ENCODE measurements at regions not wholly inside any gene's neighbourhood (a gene's known extent, or its start where the extent isn't known, plus 50 kb on each side); places are given as distances from the start of the nearest gene placed in this dataset.
"Not testable (repeated sequence)": the region's sequence is repeated elsewhere in the genome, so short reads cannot be mapped to it uniquely, and the experiment has no call there.

DNA sequence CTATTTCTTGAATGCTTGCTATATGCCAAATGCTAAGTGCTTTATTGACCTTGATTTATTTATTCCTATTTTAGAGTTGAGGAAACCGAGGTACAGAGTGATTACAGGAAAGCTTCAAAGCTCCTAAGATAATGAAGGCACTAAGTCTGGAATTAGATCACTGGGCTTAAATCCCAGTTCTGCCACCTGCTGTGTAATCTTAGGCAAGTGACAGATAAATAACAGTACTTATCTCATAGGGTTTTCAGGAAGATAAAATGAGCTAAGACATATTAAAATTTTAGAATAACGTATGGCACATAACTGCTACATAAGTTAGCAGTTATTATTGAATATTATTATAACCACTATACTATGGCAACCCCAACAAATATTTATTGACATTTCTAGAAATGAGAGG, 843.8 kb downstream of the DTWD2 start:
- DNase-seq: no peak

DNA sequence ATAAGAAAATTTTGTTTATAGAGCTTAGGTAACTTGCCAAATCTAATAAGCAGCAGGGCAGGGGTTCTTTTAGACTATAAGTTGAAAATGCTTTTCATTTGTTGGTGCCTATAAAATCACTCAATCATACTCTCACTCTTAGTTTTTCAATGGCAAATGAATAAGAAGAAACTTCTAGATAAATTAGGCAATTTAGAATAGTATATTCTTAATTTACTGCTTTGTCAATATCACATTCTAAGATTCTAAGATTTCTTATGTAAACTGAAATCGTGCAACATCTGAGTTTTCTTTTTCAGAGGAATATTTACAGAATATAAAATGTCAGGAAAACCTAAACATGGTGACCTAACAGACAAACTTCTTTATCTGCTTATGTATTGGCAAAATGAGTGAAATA, 849.0 kb downstream of the DTWD2 start:
- DNase-seq: no peak

DNA sequence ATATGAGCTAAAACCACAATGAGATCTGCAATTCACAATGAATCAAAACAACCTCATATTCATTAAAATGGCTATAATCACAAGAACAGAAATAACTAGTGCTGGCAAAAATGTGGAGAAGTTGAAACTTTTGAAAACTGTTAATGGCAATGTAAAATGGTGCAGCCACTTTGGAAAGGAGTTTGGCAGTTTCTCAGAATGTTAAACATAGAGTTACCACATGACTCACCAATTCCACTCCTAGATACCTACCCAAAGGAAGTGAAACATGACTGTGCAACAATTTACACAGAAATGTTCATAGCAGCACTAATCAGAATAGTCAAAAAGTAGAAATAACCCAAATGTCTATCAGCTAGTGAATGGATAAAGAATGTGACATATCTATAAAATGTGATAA, 862.2 kb downstream of the DTWD2 start:
- DNase-seq: no peak

DNA sequence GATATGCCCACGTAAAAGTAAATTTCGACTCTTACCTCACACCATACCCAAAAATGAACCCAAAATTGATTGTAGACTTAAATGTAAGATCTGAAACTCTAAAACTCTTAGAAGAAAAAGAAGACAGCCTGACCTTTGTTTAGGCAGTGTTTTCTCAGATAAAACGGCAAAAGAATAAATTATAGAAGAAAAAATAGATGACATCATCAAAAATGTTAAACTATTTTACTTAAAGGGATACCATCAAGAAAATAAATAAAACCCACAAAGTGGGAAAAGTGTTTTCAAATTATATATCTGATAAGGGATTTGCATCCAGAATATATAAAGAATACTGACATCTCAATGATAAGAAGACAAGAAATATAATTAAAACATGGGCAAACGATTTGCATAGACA, 862.7 kb downstream of the DTWD2 start:
- no peak for DNase-seq

DNA sequence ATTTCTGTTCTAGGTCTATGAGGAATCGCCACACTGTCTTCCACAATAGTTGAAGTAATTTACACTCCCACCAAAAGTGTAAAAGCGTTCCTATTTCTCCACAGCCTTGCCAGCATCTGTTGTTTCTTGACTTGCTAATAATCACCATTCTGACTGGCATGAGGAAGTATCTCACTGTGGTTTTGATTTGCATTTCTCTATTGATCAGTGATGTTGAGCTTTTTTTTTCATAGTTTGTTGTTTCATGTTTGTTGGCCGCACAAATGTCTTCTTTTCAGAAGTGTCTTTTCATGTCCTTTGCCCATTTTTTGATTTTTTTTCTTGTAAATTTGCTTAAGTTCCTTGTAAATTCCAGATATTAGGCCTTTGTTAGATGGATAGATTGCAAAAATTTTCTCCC, 867.1 kb downstream of the DTWD2 start:
- no peak for DNase-seq

DNA sequence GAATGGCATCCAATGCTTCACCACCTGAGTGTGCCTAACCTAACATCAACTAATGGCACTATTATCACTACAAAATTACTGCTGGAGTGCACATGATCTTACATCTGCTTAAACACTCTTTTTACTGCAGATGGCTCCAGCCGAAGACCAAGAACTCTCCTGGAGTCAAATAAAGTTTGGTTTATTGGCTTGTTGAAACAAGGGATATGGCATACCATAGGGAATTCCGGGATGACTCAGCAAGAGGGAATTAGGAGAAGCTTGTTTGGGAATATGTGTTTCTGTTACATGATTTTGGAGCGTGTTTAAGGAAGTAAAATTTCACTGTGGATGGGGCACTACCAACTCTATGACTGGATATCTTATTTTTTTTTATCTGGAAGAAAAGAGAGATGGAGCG, 872.6 kb downstream of the DTWD2 start:
- no peak for DNase-seq

DNA sequence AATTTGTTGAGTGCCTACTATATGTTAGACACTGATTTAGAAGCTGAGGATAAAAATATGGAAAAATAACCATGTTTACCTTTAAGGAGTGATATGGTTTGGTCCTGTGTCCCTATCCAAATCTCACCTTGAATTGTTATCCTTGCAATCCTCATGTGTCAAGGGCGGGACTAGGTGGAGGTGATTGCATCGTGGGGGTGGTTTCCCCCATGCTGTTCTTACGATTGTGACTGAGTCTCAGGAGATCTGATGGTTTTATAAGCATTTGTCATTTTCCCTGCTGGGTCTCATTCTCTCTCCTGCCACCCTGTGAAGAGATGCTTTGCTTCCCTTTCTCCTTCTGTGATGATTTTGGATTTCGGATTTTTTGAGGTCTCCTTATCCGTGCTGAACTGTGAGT, 876.4 kb downstream of the DTWD2 start:
- no peak for DNase-seq

DNA sequence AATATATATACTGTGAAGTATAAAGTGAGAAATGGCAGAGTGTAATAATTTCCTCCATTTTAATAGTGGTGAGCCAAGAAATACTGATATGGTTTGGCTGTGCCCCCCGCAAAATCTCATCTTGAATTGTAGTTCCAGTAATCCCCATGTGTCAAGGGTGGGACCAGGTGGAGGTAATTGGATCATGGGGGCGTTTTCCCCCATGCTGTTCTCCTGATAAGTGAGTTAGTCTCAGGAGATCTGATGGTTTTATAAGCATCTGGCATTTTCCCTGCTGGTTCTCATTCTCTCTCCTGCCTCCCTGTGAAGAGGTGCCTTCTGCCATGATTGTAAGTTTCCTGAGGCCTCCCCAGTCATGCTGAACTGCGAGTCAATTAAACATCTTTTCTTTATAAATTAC, 881.1 kb downstream of the DTWD2 start:
- not testable (repeated sequence) for DNase-seq

DNA sequence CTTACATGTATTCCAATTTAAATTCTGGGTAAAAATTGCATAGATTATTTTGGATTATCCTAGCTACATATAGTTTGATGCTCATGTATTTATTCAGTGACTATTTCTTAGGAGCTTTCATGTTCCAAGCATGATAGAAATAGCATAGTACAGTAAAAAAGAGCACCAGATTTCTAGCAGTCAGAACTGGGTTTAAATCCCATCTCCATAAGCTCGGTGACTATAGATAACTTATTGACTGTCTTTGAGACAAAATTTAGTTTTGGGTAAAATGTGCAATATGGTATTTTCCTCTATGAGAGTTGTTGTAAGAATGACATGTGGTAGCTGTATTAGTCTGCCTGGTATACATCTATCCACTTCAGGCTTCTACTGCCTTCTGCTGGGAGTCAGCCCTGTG, 889.6 kb downstream of the DTWD2 start:
- no peak for DNase-seq

DNA sequence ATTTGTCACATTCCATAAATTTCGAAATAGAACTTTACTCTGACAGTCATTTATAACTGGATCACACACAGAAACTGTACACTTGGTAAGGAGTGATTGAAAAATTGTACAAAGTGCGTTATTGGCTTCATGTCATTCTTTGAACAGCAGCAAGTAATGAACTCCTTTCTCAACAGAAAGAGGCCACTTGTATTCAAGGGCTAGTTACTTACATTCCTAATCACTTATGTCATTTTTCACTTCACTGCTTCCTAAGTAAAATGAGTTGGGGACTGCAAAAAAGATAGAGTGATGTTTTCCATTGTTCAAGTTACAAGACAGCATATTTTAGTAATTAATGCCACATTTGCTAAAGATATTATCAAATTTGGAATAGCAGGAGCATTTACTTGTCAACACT, 893.2 kb downstream of the DTWD2 start:
- DNase-seq: no peak

DNA sequence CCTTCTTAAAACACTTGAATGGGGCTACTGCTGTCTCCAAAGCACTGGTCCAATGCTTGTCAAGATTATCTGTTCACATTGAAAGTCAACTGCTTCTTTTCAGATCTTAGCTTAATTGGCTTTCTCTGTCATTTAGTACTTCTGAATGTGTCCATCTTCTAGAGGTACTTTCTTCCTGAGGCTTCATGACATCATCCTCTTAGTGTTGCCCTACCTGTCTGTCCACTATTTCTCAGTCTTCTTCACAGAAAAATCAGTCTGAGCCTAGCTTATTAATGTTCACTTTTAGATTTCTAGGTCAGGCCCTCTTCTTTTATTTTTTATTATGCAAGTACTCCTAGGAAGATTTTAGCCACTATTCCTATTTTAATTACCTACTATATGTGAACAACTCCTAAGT, 899.9 kb downstream of the DTWD2 start:
- DNase-seq: no peak

DNA sequence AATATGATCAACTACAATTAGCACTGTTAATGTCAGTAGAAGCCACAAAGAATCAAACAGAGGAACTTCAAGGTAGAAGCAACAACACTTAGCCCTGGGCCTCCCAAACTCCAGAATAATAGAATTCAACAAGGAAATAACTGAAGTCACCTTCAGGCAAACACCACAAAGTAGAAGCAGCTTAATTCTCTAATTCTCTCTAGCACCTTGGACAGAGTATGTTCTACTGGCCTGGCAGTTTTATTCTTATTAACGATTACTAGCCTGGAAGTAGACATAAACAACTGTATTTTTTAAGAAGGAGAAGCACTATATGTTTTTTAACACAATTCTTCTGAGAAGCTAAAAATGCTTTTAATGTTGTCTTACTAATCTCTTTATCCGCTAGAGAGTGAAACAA, 911.9 kb downstream of the DTWD2 start:
- no peak for DNase-seq

DNA sequence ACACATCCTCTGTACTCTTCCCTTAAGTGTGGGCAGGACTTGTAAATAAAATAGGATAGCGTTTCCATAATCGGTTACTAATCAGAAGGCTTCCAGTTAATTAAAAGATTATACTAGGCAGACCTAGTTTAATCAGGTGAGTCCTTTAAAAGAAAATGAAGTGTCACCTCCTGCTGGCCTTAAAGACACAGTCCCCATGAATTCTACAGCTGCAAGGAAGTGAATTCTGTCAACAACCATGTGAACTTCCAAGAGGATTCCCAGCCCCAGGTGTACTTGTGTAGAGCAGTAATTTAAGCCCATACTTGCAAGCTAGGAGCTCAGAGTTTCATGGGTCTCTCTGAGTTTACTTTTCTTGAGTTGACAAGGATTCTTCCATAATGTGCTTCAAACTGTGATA, 918.3 kb downstream of the DTWD2 start:
- DNase-seq: no peak

DNA sequence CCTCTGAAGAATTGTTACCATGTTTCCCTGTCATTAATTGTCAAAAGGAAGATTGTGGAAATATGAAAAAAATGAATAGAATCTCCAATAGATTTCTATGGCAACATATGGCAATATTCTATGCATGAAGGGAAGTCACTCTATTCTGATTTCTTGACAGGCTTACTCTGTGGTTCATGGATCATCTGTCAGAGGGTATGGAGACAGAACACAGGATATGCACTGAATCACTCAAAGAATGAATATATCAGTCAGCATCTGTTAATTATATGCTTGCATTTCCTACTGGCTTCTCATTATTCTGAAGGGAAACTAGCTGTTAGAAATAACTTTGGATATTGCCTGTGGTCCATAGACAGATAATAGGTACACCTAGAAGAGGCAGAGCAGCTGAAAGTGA, 918.9 kb downstream of the DTWD2 start:
- DNase-seq: no peak

DNA sequence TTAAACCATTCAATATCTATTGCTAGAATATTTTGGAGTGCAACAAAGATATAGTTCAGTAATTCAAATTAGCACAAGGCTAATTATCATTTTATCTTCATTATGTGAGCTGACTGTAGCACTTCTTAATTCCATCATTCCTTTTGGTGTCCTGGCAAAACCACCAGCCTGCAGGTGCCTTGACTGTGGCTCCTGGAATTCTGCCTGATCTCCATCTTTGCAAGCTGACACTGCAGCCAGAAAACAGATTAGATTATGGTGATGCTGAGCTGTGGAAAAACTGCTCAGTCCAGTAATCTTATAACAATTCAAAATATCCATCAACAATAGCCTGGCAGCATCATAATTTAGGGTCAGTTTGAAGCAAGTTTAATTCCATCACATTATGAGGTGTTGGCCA, 919.5 kb downstream of the DTWD2 start:
- no peak for DNase-seq

DNA sequence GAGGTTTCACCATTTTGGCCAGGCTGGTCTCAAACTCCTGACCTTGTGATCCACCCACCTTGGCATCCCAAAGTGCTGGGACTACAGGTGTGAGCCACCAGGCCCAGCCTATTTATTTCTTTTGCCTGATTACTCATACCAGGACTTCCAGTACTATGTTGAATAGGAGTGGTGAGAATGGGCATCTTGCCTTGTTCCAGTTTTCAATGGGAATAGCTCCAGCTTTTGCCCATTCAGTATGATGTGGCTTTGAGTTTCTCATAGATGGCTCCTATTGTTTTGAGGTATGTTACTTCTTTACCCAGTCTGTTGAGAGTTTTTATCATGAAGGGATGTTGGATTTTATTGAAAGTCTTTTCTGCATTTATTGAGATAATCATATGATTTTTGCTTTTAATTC, 924.5 kb downstream of the DTWD2 start:
- not testable (repeated sequence) for DNase-seq

DNA sequence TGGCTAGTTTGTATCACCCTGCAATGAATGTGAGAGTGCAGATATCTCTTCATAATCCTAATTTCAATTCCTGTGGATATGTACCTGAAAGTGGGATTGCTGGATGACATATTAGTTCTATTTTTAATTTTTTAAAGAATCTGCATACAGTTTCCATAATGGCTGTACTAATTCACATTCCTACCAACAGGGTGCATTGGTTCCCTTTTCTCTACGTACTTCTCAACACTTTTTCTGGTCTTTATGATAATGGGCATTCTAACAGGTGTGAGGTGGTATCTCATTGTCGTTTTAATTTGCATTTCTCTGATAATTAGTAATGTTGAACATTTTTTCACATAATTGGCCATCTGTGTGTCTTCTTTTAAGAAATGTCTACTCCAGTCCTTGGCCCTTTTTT, 927.5 kb downstream of the DTWD2 start:
- DNase-seq: no peak

DNA sequence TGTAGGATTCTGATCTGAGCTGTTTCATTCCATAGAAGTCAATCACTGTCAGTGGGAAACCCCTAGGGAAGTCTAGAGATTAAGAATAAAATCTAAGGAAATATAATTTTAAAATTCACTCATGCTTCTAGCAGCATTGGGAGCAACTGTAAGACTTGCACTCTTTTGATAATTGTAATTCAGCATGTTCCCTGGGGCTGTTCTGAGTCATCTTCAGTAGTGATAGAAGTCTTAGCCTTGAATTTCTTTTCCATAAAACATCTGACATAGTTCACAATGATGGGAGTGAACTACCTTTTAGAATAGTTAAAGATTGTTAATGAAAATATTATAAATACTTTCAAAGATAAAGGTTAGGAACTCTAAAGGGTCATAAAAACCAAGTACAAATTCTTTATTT, 935.8 kb downstream of the DTWD2 start:
- DNase-seq: no peak

DNA sequence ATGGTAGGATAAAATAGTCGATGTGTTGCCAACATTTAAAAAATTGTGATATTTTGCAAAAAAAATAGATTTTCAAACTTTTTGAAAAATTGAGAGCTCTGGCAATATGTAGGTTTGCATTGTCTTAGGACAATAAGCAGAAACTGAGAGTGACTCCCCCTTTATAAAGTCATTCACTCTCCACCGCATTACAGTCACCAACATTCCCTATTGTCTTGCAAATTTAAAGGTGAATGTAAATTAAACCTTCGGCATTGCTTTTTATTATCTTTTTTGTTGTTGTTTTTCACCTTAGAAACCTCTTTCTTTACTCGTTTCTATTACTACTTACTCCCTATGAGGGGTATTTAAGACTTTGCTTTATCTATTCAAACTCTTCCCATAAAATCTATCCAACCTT, 944.2 kb downstream of the DTWD2 start:
- no peak for DNase-seq

DNA sequence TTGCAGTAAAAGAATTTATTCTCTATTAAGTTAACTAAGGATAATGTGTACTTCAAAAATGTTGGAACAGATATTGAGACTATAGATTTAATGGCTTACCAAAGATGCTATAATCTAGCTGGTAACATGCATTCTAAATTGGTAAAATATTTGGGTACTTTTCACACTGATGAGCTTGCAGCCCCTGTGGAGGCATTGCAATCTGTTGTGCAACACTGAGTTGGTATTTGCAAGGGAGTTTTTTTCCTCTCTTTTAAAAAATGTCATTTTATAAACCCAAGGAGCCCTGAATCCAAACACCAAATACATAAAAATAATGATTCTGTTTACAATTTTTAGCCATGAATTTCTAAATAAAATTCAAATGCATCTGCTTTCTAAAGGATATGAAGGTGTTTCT, 944.8 kb downstream of the DTWD2 start:
- DNase-seq: no peak

DNA sequence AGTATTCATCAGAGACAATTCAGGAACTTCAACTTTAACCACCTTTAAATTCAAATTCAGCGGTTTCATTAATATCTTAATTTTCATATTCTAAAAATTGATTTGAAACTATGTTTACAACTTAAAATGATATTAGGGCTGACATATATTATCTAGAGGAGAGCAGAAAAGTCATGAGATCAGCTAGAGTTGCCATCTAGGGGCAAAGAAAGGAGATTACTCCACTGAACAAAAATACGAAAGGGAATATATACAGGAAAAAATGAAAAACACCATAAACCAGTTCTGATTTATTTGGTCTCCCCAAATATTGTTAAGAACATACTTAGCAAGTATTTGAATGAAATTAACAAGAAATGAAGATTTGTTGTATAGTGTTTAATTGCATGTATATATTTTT, 946.3 kb downstream of the DTWD2 start:
- no peak for DNase-seq

DNA sequence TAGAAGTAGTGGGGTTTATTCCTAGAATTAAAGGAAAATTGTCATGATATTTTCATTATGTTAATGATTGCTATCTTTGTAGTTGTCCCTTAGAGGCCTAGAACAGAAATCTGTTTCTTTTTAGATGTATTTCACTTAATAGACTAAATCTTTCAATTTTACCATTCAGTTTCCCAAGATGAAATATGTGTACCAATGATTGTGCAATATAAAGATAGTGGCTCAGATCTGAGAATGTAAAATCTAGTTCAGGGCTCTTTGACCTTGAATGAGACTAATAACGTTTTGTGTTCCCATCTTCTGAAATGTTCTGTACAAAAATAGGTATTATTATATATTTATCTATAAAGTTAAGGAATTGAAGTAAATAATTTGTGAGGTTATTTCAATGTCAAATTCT, 947.9 kb downstream of the DTWD2 start:
- DNase-seq: no peak

DNA sequence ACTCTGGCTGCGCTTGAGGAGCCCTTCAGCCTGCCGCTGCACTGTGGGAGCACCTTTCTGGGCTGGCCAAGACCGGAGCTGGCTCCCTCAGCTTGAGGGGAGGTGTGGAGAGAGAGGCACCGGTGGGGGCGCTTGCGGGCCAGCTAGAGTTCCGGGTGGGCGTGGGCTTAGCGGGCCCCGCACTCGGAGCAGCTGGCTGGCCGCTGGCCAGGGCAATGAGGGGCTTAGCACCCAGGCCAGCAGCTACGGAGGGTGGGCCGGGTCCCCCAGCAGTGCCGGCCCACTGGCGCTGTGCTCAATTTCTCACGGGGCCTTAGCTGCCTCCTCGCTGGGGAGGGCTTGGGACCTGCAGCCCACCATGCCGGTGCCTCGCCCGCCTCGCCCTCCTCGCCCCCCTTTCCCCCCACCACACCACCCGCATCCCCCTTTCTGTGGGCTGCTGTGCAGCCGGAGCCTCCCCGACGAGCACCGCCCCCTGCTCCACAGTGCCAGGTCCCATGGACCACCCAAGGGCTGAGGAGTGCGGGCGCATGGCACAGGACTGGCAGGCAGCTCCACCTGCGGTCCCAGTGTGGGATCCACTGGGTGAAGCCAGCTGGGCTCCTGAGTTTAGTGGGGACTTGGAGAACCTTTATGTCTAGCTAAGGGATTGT, 954.5 kb downstream of the DTWD2 start:
- no peak for DNase-seq

DNA sequence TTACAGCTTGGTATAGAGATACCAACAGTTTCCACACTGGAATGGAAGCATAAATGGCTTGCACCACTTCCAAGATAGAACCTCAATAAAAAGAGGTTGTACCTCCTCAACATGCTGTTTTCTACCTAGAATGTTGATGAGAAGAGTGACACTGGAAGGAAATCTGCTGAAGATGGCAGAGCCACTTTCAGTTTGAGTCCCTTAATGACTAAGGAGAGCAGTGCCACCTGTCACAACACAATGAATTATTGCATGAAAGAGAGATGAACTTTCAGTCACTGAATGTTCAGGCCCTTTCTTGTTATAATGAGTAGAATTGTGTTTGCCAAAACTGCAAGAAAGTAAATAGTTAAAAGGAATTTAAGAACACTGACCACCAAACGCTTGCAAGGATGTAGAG, 958.5 kb downstream of the DTWD2 start:
- DNase-seq: no peak

DNA sequence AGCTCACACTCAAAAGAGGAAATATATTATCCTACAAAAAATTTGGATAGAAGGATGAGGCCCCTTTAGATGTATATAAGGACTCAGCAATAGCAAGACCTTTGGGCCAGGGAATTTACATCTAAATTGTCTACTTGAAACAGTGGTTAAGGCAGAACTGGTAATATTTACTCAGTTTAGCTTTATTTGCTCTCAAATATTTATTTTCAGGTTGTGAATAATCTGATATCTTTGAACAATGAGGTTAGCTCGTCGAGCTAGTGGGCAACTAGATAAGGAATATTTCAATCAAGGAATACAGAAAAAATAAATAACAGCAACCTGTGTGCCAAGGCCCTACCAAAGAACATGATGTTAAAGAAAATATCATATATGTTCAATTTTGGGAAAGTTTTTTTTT, 966.3 kb downstream of the DTWD2 start:
- no peak for DNase-seq

DNA sequence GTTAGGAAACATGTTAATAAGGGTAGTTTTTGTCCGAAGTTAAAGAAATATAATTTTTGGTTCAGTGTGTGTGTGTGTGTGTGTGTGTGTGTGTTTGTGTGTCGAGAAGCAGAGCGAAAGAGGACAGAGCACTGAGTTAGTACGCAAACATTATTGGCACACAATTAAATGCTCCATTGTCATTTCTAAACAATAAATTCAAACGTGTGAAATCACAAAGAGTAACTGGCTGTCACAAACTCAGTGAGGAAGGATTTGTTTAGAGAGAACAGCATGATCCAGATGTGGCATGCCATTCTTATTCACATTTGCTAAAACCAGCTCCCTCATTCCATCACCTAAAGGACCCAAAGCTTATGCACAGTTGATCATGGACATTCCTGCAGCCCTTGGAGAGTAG, 970.8 kb downstream of the DTWD2 start:
- no peak for DNase-seq

Data from CD4-positive, alpha-beta T cell treated with Interferon alpha-2 for 1 hour (primary cell).